CD14-positive monocyte (primary cell): ENCODE measurements at regions not wholly inside any gene's neighbourhood (a gene's known extent, or its start where the extent isn't known, plus 50 kb on each side); places are given as distances from the start of the nearest gene placed in this dataset.

Experiments used
- DNase-seq, 3 donors: peaks; one replicate each; pipeline ENCODE4 v3.0.0-alpha.2; 2011 to 2022
- H2AFZ ChIP-seq: 2 replicates; pipeline ENCODE4 v1.6.0; 2012; ENCODE audit warnings: mild to moderate bottlenecking, low read depth, low read length, inconsistent platforms; ENCODE audit not compliant: insufficient read depth, poor library complexity, severe bottlenecking
- H3K27ac ChIP-seq, 2 donors: 1 replicate in 1 of 2; 2 replicates in 1 of 2; pipeline ENCODE4 v1.5.1; 2012 to 2013; ENCODE audit warnings: low read length in 2 of 2, control low read depth in 1 of 2, inconsistent platforms in 1 of 2, low read depth in 1 of 2, mild to moderate bottlenecking in 1 of 2
- H3K27me3 ChIP-seq, 2 donors: one replicate each; pipeline versions ENCODE4 v1.6.0 to v1.6.1; 2011 to 2013; ENCODE audit warnings: low read length in 2 of 2; ENCODE audit not compliant: control insufficient read depth in 2 of 2, insufficient read depth in 2 of 2
- H3K36me3 ChIP-seq, 2 donors: replicated peaks in 1 of 2; 1 replicate in 1 of 2; 2 replicates in 1 of 2; pipeline versions ENCODE4 v1.5.1 to v1.6.1; 2012 to 2013; ENCODE audit warnings: low read length in 2 of 2, control low read depth in 1 of 2, inconsistent platforms in 1 of 2, mild to moderate bottlenecking in 1 of 2; ENCODE audit not compliant: insufficient read depth in 2 of 2, control insufficient read depth in 1 of 2
- H3K4me1 ChIP-seq, 2 donors: 1 replicate in 1 of 2; 2 replicates in 1 of 2; pipeline versions ENCODE4 v1.5.1 to v1.6.1; 2012 to 2013; ENCODE audit warnings: low read length in 2 of 2, control low read depth in 1 of 2, inconsistent platforms in 1 of 2, mild to moderate bottlenecking in 1 of 2, moderate library complexity in 1 of 2; ENCODE audit not compliant: insufficient read depth in 2 of 2, control insufficient read depth in 1 of 2
- H3K4me2 ChIP-seq: replicated peaks from 2 replicates; pipeline ENCODE3; 2012; ENCODE audit warnings: low read length, moderate library complexity, mild to moderate bottlenecking; ENCODE audit not compliant: poor library complexity, severe bottlenecking; ENCODE audit errors: extremely low read depth
- H3K4me3 ChIP-seq, 3 experiments: fragments of 200-600 bp in 1 of 3; sonication (generic) in 1 of 3; replicated peaks in 1 of 3; 1 replicate in 2 of 3; 2 replicates in 1 of 3; pipeline ENCODE4 v1.5.1; 2011 to 2013; ENCODE audit warnings: low read length in 3 of 3, mild to moderate bottlenecking in 3 of 3, control low read depth in 2 of 3, low read depth in 2 of 3, inconsistent platforms in 1 of 3, moderate library complexity in 1 of 3
- H3K79me2 ChIP-seq: 2 replicates; pipeline ENCODE4 v1.6.0; 2012; ENCODE audit warnings: mild to moderate bottlenecking, control low read depth, inconsistent platforms, low read length, moderate library complexity; ENCODE audit not compliant: insufficient read depth
- H3K9ac ChIP-seq: 2 replicates; pipeline ENCODE4 v1.6.0; 2017; ENCODE audit warnings: low read length, mild to moderate bottlenecking; ENCODE audit not compliant: insufficient read depth, poor library complexity, severe bottlenecking
- H3K9me3 ChIP-seq, 2 donors: replicated peaks in 1 of 2; 1 replicate in 1 of 2; 2 replicates in 1 of 2; pipeline versions ENCODE4 v1.5.1 to v1.6.1; 2012 to 2013; ENCODE audit warnings: low read length in 2 of 2, control low read depth in 1 of 2; ENCODE audit not compliant: control insufficient read depth in 1 of 2, insufficient read depth in 1 of 2
- H4K20me1 ChIP-seq: 2 replicates; pipeline ENCODE4 v1.6.0; 2012; ENCODE audit warnings: mild to moderate bottlenecking, low read length, control low read depth, moderate library complexity; ENCODE audit not compliant: insufficient read depth
- H3K27ac Mint-ChIP-seq, 7 donors: one replicate each; pipeline ENCODE4 v1.8.0; 2020; ENCODE audit warnings: mild to moderate bottlenecking in 7 of 7, mixed read lengths in 7 of 7, moderate library complexity in 6 of 7, inconsistent platforms in 2 of 7
- H3K27me3 Mint-ChIP-seq, 3 donors: one replicate each; pipeline ENCODE4 v1.8.0; 2021 to 2022; ENCODE audit warnings: low read depth in 3 of 3, mild to moderate bottlenecking in 3 of 3, mixed read lengths in 3 of 3, moderate library complexity in 3 of 3, inconsistent platforms in 1 of 3
- H3K36me3 Mint-ChIP-seq, 2 donors: one replicate each; pipeline ENCODE4 v1.8.0; 2020; ENCODE audit warnings: mixed read lengths in 2 of 2, inconsistent platforms in 1 of 2, mild to moderate bottlenecking in 1 of 2
- H3K4me1 Mint-ChIP-seq: one replicate; pipeline ENCODE4 v1.8.0; 2020; ENCODE audit warnings: mild to moderate bottlenecking, mixed read lengths
- H3K4me3 Mint-ChIP-seq, 2 donors: one replicate each; pipeline ENCODE4 v1.8.0; 2020; ENCODE audit warnings: mild to moderate bottlenecking in 2 of 2, mixed read lengths in 2 of 2, moderate library complexity in 1 of 2
- H3K9me3 Mint-ChIP-seq, 7 donors: one replicate each; pipeline ENCODE4 v1.8.0; 2020 to 2022; ENCODE audit warnings: mixed read lengths in 7 of 7, mild to moderate bottlenecking in 6 of 7, moderate library complexity in 6 of 7, inconsistent platforms in 2 of 7
- CTCF ChIP-seq: fragments of 200-600 bp; IDR thresholded peaks from one replicate; pipeline ENCODE4 v1.8.0; 2022; ENCODE audit warnings: antibody characterized with exemption, mild to moderate bottlenecking
- WGBS: methylation state at CpG from one replicate; pipeline ENCODE4 v1.1.5; 2013; ENCODE audit warnings: missing lambda C conversion rate; ENCODE audit not compliant: insufficient coverage; 5-methylcytosine and 5-hydroxymethylcytosine counted together
- intact Hi-C, 2 donors: fragments of 100-400 bp; cut with micrococcal nuclease; formaldehyde crosslinking; loops; one replicate each; pipeline versions ENCODE4 v1.15.0 to v1.15.1; 2023

GRCh38 chr12:85530456-85530855 lies 250.4 kb downstream of the ALX1 start:
- H3K9me3 ChIP-seq: no peaks in the 10 kb centered on the region
- H3K27me3 ChIP-seq: no peaks in the 10 kb centered on the region
- H4K20me1 ChIP-seq: no peaks in the 10 kb centered on the region
- no CpG with 5 or more reads among the region's 4 CpGs for WGBS
- Mint-ChIP-seq H3K9me3 (peaks cover 0 to 7% (median 0%) of the 10 kb centered on the region in 7 donors), H3K27me3 (no peaks in the 10 kb centered on the region), H3K36me3 (no peaks in the 10 kb centered on the region), H3K27ac (no peak overlapping the region), H3K4me1 (peaks cover 2% of the 10 kb centered on the region), H3K4me3 (no peak overlapping the region)
- H3K79me2 ChIP-seq: no peaks in the 10 kb centered on the region
- no peak overlapping the region for H3K4me2 ChIP-seq
- H3K4me3 ChIP-seq: no peak overlapping the region
- intact Hi-C loops: no loop called here
- no peaks in the 10 kb centered on the region for H3K4me1 ChIP-seq
- H3K9ac ChIP-seq: no peak overlapping the region
- no peak for TF ChIP-seq CTCF
- no peaks in the 10 kb centered on the region for H3K36me3 ChIP-seq
- H3K27ac ChIP-seq: no peak overlapping the region
- no peak for DNase-seq
- no peak overlapping the region for H2AFZ ChIP-seq

GRCh38 chr12:85531341-85531740 lies 251.3 kb downstream of the ALX1 start:
- intact Hi-C loops: no loop called here
- H3K4me3 ChIP-seq: no peak overlapping the region
- no peaks in the 10 kb centered on the region for H3K79me2 ChIP-seq
- no peaks in the 10 kb centered on the region for H3K4me1 ChIP-seq
- no peaks in the 10 kb centered on the region for H4K20me1 ChIP-seq
- no peaks in the 10 kb centered on the region for H3K27me3 ChIP-seq
- no CpG with 5 or more reads among the region's 1 CpG for WGBS
- DNase-seq: no peak
- H3K36me3 ChIP-seq: no peaks in the 10 kb centered on the region
- no peaks in the 10 kb centered on the region for H3K9me3 ChIP-seq
- H3K36me3 Mint-ChIP-seq: no peaks in the 10 kb centered on the region
- peaks cover 0 to 5% (median 0%) of the 10 kb centered on the region in 7 donors for H3K9me3 Mint-ChIP-seq
- H3K4me2 ChIP-seq: no peak overlapping the region
- peaks cover 0 to 1% (median 0%) of the 10 kb centered on the region in 3 donors for H3K27me3 Mint-ChIP-seq
- no peak overlapping the region for H3K27ac ChIP-seq
- peaks cover 2% of the 10 kb centered on the region for H3K4me1 Mint-ChIP-seq
- no peak overlapping the region for H2AFZ ChIP-seq
- H3K4me3 Mint-ChIP-seq: no peak overlapping the region
- TF ChIP-seq CTCF: no peak
- no peak overlapping the region for H3K9ac ChIP-seq
- H3K27ac Mint-ChIP-seq: no peak overlapping the region
